KMS-11 (cell line): ENCODE measurements at regions not wholly inside any gene's neighbourhood (a gene's known extent, or its start where the extent isn't known, plus 50 kb on each side); places are given as distances from the start of the nearest gene placed in this dataset.

Experiments used
- H2AFZ ChIP-seq: fragments of 200-600 bp; sonication (generic); 2 replicates; pipeline ENCODE4 v1.6.1; 2016; ENCODE audit warnings: antibody characterized with exemption, mixed run types, low read depth
- H3K27ac ChIP-seq: fragments of 200-600 bp; sonication (generic); 2 replicates; pipeline ENCODE4 v1.6.1; 2016; ENCODE audit warnings: mild to moderate bottlenecking, mixed run types
- H3K27me3 ChIP-seq: fragments of 200-600 bp; sonication (generic); 2 replicates; pipeline ENCODE4 v1.6.1; 2017; ENCODE audit warnings: mild to moderate bottlenecking, low read depth, mixed run types, moderate library complexity; ENCODE audit not compliant: insufficient read depth
- H3K36me3 ChIP-seq: fragments of 200-600 bp; sonication (generic); 2 replicates; pipeline ENCODE4 v1.6.1; 2017; ENCODE audit warnings: mild to moderate bottlenecking, mixed run types; ENCODE audit not compliant: insufficient read depth
- H3K4me1 ChIP-seq: fragments of 200-600 bp; sonication (generic); 2 replicates; pipeline ENCODE4 v1.6.1; 2016; ENCODE audit warnings: mild to moderate bottlenecking, low read depth, mixed run types; ENCODE audit not compliant: poor library complexity, severe bottlenecking
- H3K4me2 ChIP-seq: fragments of 200-600 bp; sonication (generic); 2 replicates; pipeline ENCODE4 v1.7.0; 2016; ENCODE audit warnings: mild to moderate bottlenecking, mixed run types
- H3K4me3 ChIP-seq: fragments of 200-600 bp; sonication (generic); IDR thresholded peaks from 2 replicates; pipeline ENCODE4 v1.6.1; 2017; ENCODE audit warnings: low read depth, low read length, mixed read lengths; ENCODE audit not compliant: insufficient read depth
- H3K79me2 ChIP-seq: fragments of 200-600 bp; sonication (generic); 2 replicates; pipeline ENCODE4 v1.6.1; 2016; ENCODE audit warnings: low read depth, mixed run types; ENCODE audit not compliant: insufficient read depth
- H3K9ac ChIP-seq: fragments of 200-600 bp; sonication (generic); 2 replicates; pipeline ENCODE4 v1.6.1; 2016; ENCODE audit warnings: mild to moderate bottlenecking, mixed run types
- H4K20me1 ChIP-seq: fragments of 200-600 bp; sonication (generic); 2 replicates; pipeline ENCODE4 v1.6.1; 2016; ENCODE audit warnings: mild to moderate bottlenecking, mixed run types; ENCODE audit not compliant: insufficient read depth
- CTCF ChIP-seq: fragments of 200-600 bp; sonication (generic); conservative IDR thresholded peaks from 2 replicates; pipeline ENCODE4 v1.6.1; 2017; ENCODE audit warnings: low read depth, mild to moderate bottlenecking, antibody characterized with exemption, low read length, moderate library complexity, mixed read lengths

- H3K9ac ChIP-seq, result no peak overlapping the region
- H3K36me3 ChIP-seq, result no peaks in the 10 kb centered on the region
- H3K27ac ChIP-seq, result no peak overlapping the region
- no peak overlapping the region for H3K4me2 ChIP-seq
- H3K79me2 ChIP-seq, result no peaks in the 10 kb centered on the region
- no peaks in the 10 kb centered on the region for H3K4me1 ChIP-seq
- TF ChIP-seq CTCF, result no peak
- no peak overlapping the region for H2AFZ ChIP-seq
- no peaks in the 10 kb centered on the region for H4K20me1 ChIP-seq
- H3K4me3 ChIP-seq, result no peak overlapping the region
- H3K27me3 ChIP-seq, result no peaks in the 10 kb centered on the region
Measured at GRCh38 chr9:1354606-1355005, 304.4 kb downstream of the DMRT2 start.

GRCh38 chr9:1355656-1356055 is 305.5 kb downstream of the DMRT2 start:
- Histone ChIP-seq H3K79me2 (no peaks in the 10 kb centered on the region), H2AFZ (no peak overlapping the region), H3K4me3 (no peak overlapping the region), H4K20me1 (no peaks in the 10 kb centered on the region), H3K9ac (no peak overlapping the region), H3K4me2 (no peak overlapping the region), H3K27me3 (no peaks in the 10 kb centered on the region), H3K36me3 (no peaks in the 10 kb centered on the region), H3K27ac (no peak overlapping the region), H3K4me1 (no peaks in the 10 kb centered on the region)
- no peak for TF ChIP-seq CTCF

GRCh38 chr9:1362845-1363244 is 312.7 kb downstream of the DMRT2 start:
- H3K27me3 ChIP-seq, result no peaks in the 10 kb centered on the region
- H4K20me1 ChIP-seq, result no peaks in the 10 kb centered on the region
- H2AFZ ChIP-seq, result no peak overlapping the region
- H3K9ac ChIP-seq, result no peak overlapping the region
- no peaks in the 10 kb centered on the region for H3K36me3 ChIP-seq
- H3K4me2 ChIP-seq, result no peak overlapping the region
- TF ChIP-seq CTCF, result no peak
- H3K79me2 ChIP-seq, result no peaks in the 10 kb centered on the region
- no peaks in the 10 kb centered on the region for H3K4me1 ChIP-seq
- H3K27ac ChIP-seq, result no peak overlapping the region
- H3K4me3 ChIP-seq, result no peak overlapping the region

GRCh38 chr9:1366276-1366675 is 316.1 kb downstream of the DMRT2 start:
- Histone ChIP-seq H3K27ac (no peak overlapping the region), H3K9ac (no peak overlapping the region), H3K4me2 (0 out of 2 replicates have a peak overlapping the region, but pooled peaks have one; percentile 12), H3K79me2 (no peaks in the 10 kb centered on the region), H2AFZ (no peak overlapping the region), H3K4me3 (no peak overlapping the region), H3K36me3 (no peaks in the 10 kb centered on the region), H4K20me1 (no peaks in the 10 kb centered on the region), H3K4me1 (no peaks in the 10 kb centered on the region), H3K27me3 (no peaks in the 10 kb centered on the region)
- TF ChIP-seq CTCF, result no peak

GRCh38 chr9:1369297-1369696 is 319.1 kb downstream of the DMRT2 start:
- Histone ChIP-seq H3K4me3 (no peak overlapping the region), H3K27me3 (no peaks in the 10 kb centered on the region), H2AFZ (no peak overlapping the region), H3K36me3 (no peaks in the 10 kb centered on the region), H4K20me1 (no peaks in the 10 kb centered on the region), H3K27ac (no peak overlapping the region), H3K4me2 (no peak overlapping the region), H3K4me1 (no peaks in the 10 kb centered on the region), H3K79me2 (no peaks in the 10 kb centered on the region), H3K9ac (no peak overlapping the region)
- TF ChIP-seq CTCF, result no peak
